Nephron (organoid): ENCODE measurements at regions not wholly inside any gene's neighbourhood (a gene's known extent, or its start where the extent isn't known, plus 50 kb on each side); places are given as distances from the start of the nearest gene placed in this dataset.

Source experiments
- H3K27ac Mint-ChIP-seq, 3 experiments: 2 replicates each; pipeline ENCODE4 v1.8.0; 2020; ENCODE audit warnings: mixed read lengths in 3 of 3, mild to moderate bottlenecking in 2 of 3, moderate library complexity in 1 of 3
- H3K27me3 Mint-ChIP-seq: 2 replicates; pipeline ENCODE4 v1.8.0; 2021; ENCODE audit warnings: low read depth, mild to moderate bottlenecking, moderate library complexity, mixed read lengths
- H3K36me3 Mint-ChIP-seq: 2 replicates; pipeline ENCODE4 v1.8.0; 2020; ENCODE audit warnings: low read depth, mixed read lengths
- H3K4me1 Mint-ChIP-seq: 2 replicates; pipeline ENCODE4 v1.8.0; 2020; ENCODE audit warnings: mixed read lengths
- H3K4me3 Mint-ChIP-seq, 3 experiments: 2 replicates each; pipeline ENCODE4 v1.8.0; 2020; ENCODE audit warnings: mild to moderate bottlenecking in 3 of 3, mixed read lengths in 3 of 3, moderate library complexity in 2 of 3
- H3K9me3 Mint-ChIP-seq: 2 replicates; pipeline ENCODE4 v1.8.0; 2020; ENCODE audit warnings: mixed read lengths
- CTCF ChIP-seq, 3 experiments: fragments of 200-600 bp; sonication (generic); IDR thresholded peaks; one replicate each; pipeline ENCODE4 v1.5.0; 2021; ENCODE audit warnings: antibody characterized with exemption in 3 of 3; ENCODE audit not compliant: unreplicated experiment in 3 of 3

GRCh38 chr1:209425959-209426358 is 157.6 kb upstream of the CAMK1G start:
- no peak overlapping the region for H3K27ac Mint-ChIP-seq
- H3K27me3 Mint-ChIP-seq: peaks cover 52% of the 10 kb centered on the region
- no peak for TF ChIP-seq CTCF (IDR thresholded peaks at IDR 0.05; ENCODE audit: unreplicated experiment in 3 of 3)
- peaks cover 13% of the 10 kb centered on the region for H3K4me1 Mint-ChIP-seq
- no peaks in the 10 kb centered on the region for H3K36me3 Mint-ChIP-seq
- no peak overlapping the region for H3K4me3 Mint-ChIP-seq
- no peaks in the 10 kb centered on the region for H3K9me3 Mint-ChIP-seq

- peaks cover 5% of the 10 kb centered on the region for H3K4me1 Mint-ChIP-seq
- H3K9me3 Mint-ChIP-seq: no peaks in the 10 kb centered on the region
- no peaks in the 10 kb centered on the region for H3K36me3 Mint-ChIP-seq
- no peak overlapping the region for H3K27ac Mint-ChIP-seq
- H3K4me3 Mint-ChIP-seq: no peak overlapping the region
- peaks cover 59% of the 10 kb centered on the region for H3K27me3 Mint-ChIP-seq
- TF ChIP-seq CTCF (IDR thresholded peaks at IDR 0.05; ENCODE audit: unreplicated experiment in 3 of 3): no peak
Measured at GRCh38 chr1:209427277-209427676, 156.2 kb upstream of the CAMK1G start.

- Mint-ChIP-seq H3K4me1 (no peaks in the 10 kb centered on the region), H3K36me3 (no peaks in the 10 kb centered on the region), H3K27me3 (peaks cover 59% of the 10 kb centered on the region), H3K4me3 (no peak overlapping the region), H3K9me3 (no peaks in the 10 kb centered on the region), H3K27ac (peak overlapping the region in 2 of 3 experiments; percentile 26 to 86)
- TF ChIP-seq CTCF (IDR thresholded peaks at IDR 0.05; ENCODE audit: unreplicated experiment in 3 of 3): no peak
Measured at GRCh38 chr1:209427811-209428210, 155.7 kb upstream of the CAMK1G start.

- no peaks in the 10 kb centered on the region for H3K9me3 Mint-ChIP-seq
- H3K4me3 Mint-ChIP-seq: peak overlapping the region in 2 of 3 experiments; percentile 30 to 53
- peak overlapping the region; percentile 26 to 86 (median 60) for H3K27ac Mint-ChIP-seq
- no peaks in the 10 kb centered on the region for H3K4me1 Mint-ChIP-seq
- TF ChIP-seq CTCF (IDR thresholded peaks at IDR 0.05; ENCODE audit: unreplicated experiment in 3 of 3): no peak
- H3K27me3 Mint-ChIP-seq: peaks cover 56% of the 10 kb centered on the region
- H3K36me3 Mint-ChIP-seq: no peaks in the 10 kb centered on the region
Measured at GRCh38 chr1:209428241-209428921, 155.1 kb upstream of the CAMK1G start.

GRCh38 chr1:209429611-209430010 is 153.9 kb upstream of the CAMK1G start:
- no peaks in the 10 kb centered on the region for H3K36me3 Mint-ChIP-seq
- H3K9me3 Mint-ChIP-seq: no peaks in the 10 kb centered on the region
- H3K27ac Mint-ChIP-seq: peak overlapping the region in 1 of 3 experiments; percentile 77
- TF ChIP-seq CTCF (IDR thresholded peaks at IDR 0.05; ENCODE audit: unreplicated experiment in 3 of 3): no peak
- peaks cover 7% of the 10 kb centered on the region for H3K4me1 Mint-ChIP-seq
- peak overlapping the region in 1 of 3 experiments; percentile 36 for H3K4me3 Mint-ChIP-seq
- H3K27me3 Mint-ChIP-seq: peaks cover 59% of the 10 kb centered on the region

- H3K27me3 Mint-ChIP-seq: peaks cover 59% of the 10 kb centered on the region
- H3K27ac Mint-ChIP-seq: peak overlapping the region in 2 of 3 experiments; percentile 10 to 77
- TF ChIP-seq CTCF (IDR thresholded peaks at IDR 0.05; ENCODE audit: unreplicated experiment in 3 of 3): no peak
Measured at GRCh38 chr1:209430107-209430506, 153.4 kb upstream of the CAMK1G start.

More at GRCh38 chr1:209430107-209430506, 153.4 kb upstream of the CAMK1G start:
- Mint-ChIP-seq H3K4me1 (peaks cover 7% of the 10 kb centered on the region), H3K36me3 (no peaks in the 10 kb centered on the region), H3K4me3 (peak overlapping the region in 1 of 3 experiments; percentile 29), H3K9me3 (no peaks in the 10 kb centered on the region)
